Neuronal stem cell (in vitro differentiated cells): ENCODE measurements at regions not wholly inside any gene's neighbourhood (a gene's known extent, or its start where the extent isn't known, plus 50 kb on each side); places are given as distances from the start of the nearest gene placed in this dataset.

Source experiments
- DNase-seq: peaks from one replicate; pipeline ENCODE4 v3.0.0-alpha.2; 2013; ENCODE audit warnings: low spot score
- H2AFZ ChIP-seq: one replicate; pipeline ENCODE4 v1.6.1; 2013; ENCODE audit warnings: mild to moderate bottlenecking, low read length, inconsistent platforms
- H2AK5ac ChIP-seq: 2 replicates; pipeline ENCODE4 v1.6.1; 2013; ENCODE audit warnings: low read depth, mild to moderate bottlenecking, inconsistent platforms, low read length, moderate library complexity, mixed read lengths
- H2BK120ac ChIP-seq: 2 replicates; pipeline ENCODE4 v1.6.1; 2013; ENCODE audit warnings: low read depth, mild to moderate bottlenecking, inconsistent platforms, low read length, moderate library complexity, mixed read lengths
- H2BK12ac ChIP-seq: one replicate; pipeline ENCODE4 v1.6.1; 2013; ENCODE audit warnings: low read length, inconsistent platforms
- H2BK15ac ChIP-seq: 2 replicates; pipeline ENCODE4 v1.6.1; 2013; ENCODE audit warnings: mild to moderate bottlenecking, low read length, inconsistent platforms, mixed read lengths
- H2BK5ac ChIP-seq: one replicate; pipeline ENCODE4 v1.6.1; 2013; ENCODE audit warnings: inconsistent platforms, mild to moderate bottlenecking, low read length, moderate library complexity
- H3K14ac ChIP-seq: one replicate; pipeline ENCODE4 v1.6.1; 2013; ENCODE audit warnings: low read length, inconsistent platforms
- H3K18ac ChIP-seq: 2 replicates; pipeline ENCODE4 v1.6.1; 2013; ENCODE audit warnings: low read length, inconsistent platforms
- H3K23ac ChIP-seq: 2 replicates; pipeline ENCODE4 v1.6.1; 2013; ENCODE audit warnings: low read depth, mild to moderate bottlenecking, mixed read lengths, low read length, inconsistent platforms; ENCODE audit not compliant: poor library complexity
- H3K27ac ChIP-seq: replicated peaks from 3 replicates; pipeline ENCODE4 v1.5.1; 2013; ENCODE audit warnings: low read length, inconsistent platforms
- H3K27me3 ChIP-seq, 3 experiments: 2 replicates each; pipeline ENCODE4 v1.6.1; 2013; ENCODE audit warnings: low read length in 3 of 3, mild to moderate bottlenecking in 2 of 3, inconsistent platforms in 1 of 3, low read depth in 1 of 3, mixed read lengths in 1 of 3, moderate library complexity in 1 of 3; ENCODE audit not compliant: control insufficient read depth in 3 of 3, insufficient read depth in 3 of 3
- H3K36me3 ChIP-seq, 2 donors: replicated peaks in 1 of 2; 2 replicates each; pipeline ENCODE4 v1.6.1; 2013; ENCODE audit warnings: low read length in 2 of 2; ENCODE audit not compliant: control insufficient read depth in 2 of 2, insufficient read depth in 2 of 2
- H3K4ac ChIP-seq: 2 replicates; pipeline ENCODE4 v1.6.1; 2013; ENCODE audit warnings: inconsistent platforms, mild to moderate bottlenecking, low read length, moderate library complexity
- H3K4me1 ChIP-seq, 2 donors: 1 replicate in 1 of 2; 2 replicates in 1 of 2; pipeline ENCODE4 v1.6.1; 2013; ENCODE audit warnings: low read length in 2 of 2, low read depth in 1 of 2; ENCODE audit not compliant: control insufficient read depth in 2 of 2, insufficient read depth in 1 of 2
- H3K4me2 ChIP-seq: one replicate; pipeline ENCODE4 v1.6.1; 2013; ENCODE audit warnings: mild to moderate bottlenecking, low read length, inconsistent platforms; ENCODE audit not compliant: insufficient read depth, poor library complexity, severe bottlenecking
- H3K4me3 ChIP-seq, 2 donors: 2 replicates each; pipeline ENCODE4 v1.5.1; 2013; ENCODE audit warnings: low read length in 2 of 2, mild to moderate bottlenecking in 2 of 2, inconsistent platforms in 1 of 2, moderate library complexity in 1 of 2
- H3K79me1 ChIP-seq: one replicate; pipeline ENCODE4 v1.6.1; 2013; ENCODE audit warnings: low read depth, mild to moderate bottlenecking, inconsistent platforms, low read length, moderate library complexity
- H3K9ac ChIP-seq: one replicate; pipeline ENCODE4 v1.6.1; 2013; ENCODE audit warnings: mild to moderate bottlenecking, low read depth, low read length, inconsistent platforms; ENCODE audit not compliant: poor library complexity
- H3K9me3 ChIP-seq, 2 donors: replicated peaks in 1 of 2; 2 replicates each; pipeline versions ENCODE3 to v1.6.1; 2013; ENCODE audit warnings: low read length in 2 of 2, mild to moderate bottlenecking in 2 of 2, inconsistent platforms in 1 of 2, low read depth in 1 of 2, mixed read lengths in 1 of 2, moderate library complexity in 1 of 2; ENCODE audit not compliant: control insufficient read depth in 2 of 2, insufficient read depth in 1 of 2
- H4K8ac ChIP-seq: one replicate; pipeline ENCODE4 v1.6.1; 2013; ENCODE audit warnings: low read depth, mild to moderate bottlenecking, inconsistent platforms, low read length, moderate library complexity
- H4K91ac ChIP-seq: one replicate; pipeline ENCODE4 v1.6.1; 2013; ENCODE audit warnings: low read length, low read depth, mild to moderate bottlenecking, inconsistent platforms; ENCODE audit not compliant: poor library complexity
- WGBS, 2 donors: extraction: QIAGEN DNeasy Blood & Tissue Kit; methylation state at CpG; one replicate each; pipeline ENCODE4 v1.1.7; 2013; ENCODE audit warnings: missing lambda C conversion rate in 2 of 2, mixed read lengths in 1 of 2; ENCODE audit not compliant: insufficient read length in 2 of 2, insufficient replicate concordance in 1 of 2; ENCODE audit errors: extremely low coverage in 2 of 2; 5-methylcytosine and 5-hydroxymethylcytosine counted together

DNA sequence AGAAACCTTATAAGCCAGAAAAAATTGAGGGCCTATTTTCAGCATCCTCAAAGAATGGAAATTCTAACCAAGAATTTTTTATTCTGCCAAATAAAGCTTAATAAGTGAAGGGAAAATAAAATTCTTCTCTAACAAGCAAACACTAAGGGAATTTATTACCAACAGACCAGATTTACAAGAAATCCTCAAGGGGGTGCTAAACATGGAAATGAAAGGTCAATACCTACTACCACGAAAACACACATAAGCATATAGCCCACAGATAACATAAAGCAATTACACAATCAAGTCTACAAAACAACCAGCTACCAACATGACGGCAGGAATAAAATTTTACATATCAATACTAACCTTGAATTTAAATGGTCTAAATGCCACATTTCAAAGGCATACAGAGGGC, 883.5 kb downstream of the SI start:
- Histone ChIP-seq H2BK15ac (no peak overlapping the region), H3K18ac (no peak overlapping the region), H3K27me3 (no peaks in the 10 kb centered on the region), H2AFZ (no peak overlapping the region), H3K36me3 (no peaks in the 10 kb centered on the region), H3K4me3 (no peak overlapping the region), H3K4me2 (no peak overlapping the region), H3K4ac (no peak overlapping the region), H3K14ac (no peak overlapping the region), H3K27ac (no peak overlapping the region), H4K8ac (no peak overlapping the region), H3K9ac (no peak overlapping the region), H2BK5ac (no peak overlapping the region), H2BK12ac (no peak overlapping the region), H2AK5ac (no peak overlapping the region), H3K23ac (no peak overlapping the region), H4K91ac (no peak overlapping the region), H2BK120ac (no peak overlapping the region), H3K79me1 (no peaks in the 10 kb centered on the region), H3K4me1 (no peaks in the 10 kb centered on the region), H3K9me3 (no peaks in the 10 kb centered on the region)
- no CpG with 5 or more reads among the region's 2 CpGs for WGBS, 2 donors
- no peak for DNase-seq

GRCh38 chr3:164192974-164193373, 885.3 kb downstream of the SI start:
- WGBS, 2 donors: no CpG with 5 or more reads among the region's 4 CpGs
- H3K9ac ChIP-seq: no peak overlapping the region
- no peaks in the 10 kb centered on the region for H3K36me3 ChIP-seq

GRCh38 chr3:164190566-164190965, 887.7 kb downstream of the SI start:
- Histone ChIP-seq H3K36me3 (no peaks in the 10 kb centered on the region), H3K18ac (no peak overlapping the region), H4K91ac (no peak overlapping the region), H3K4ac (no peak overlapping the region), H2AFZ (no peak overlapping the region), H3K4me3 (no peak overlapping the region), H2BK15ac (no peak overlapping the region), H2AK5ac (no peak overlapping the region), H3K27ac (no peak overlapping the region), H3K9ac (no peak overlapping the region), H3K79me1 (no peaks in the 10 kb centered on the region), H3K4me2 (no peak overlapping the region), H4K8ac (no peak overlapping the region), H3K23ac (no peak overlapping the region), H3K4me1 (no peaks in the 10 kb centered on the region), H3K27me3 (no peaks in the 10 kb centered on the region), H3K9me3 (no peaks in the 10 kb centered on the region), H2BK5ac (no peak overlapping the region), H2BK120ac (no peak overlapping the region), H2BK12ac (no peak overlapping the region), H3K14ac (no peak overlapping the region)
- DNase-seq: no peak

More at GRCh38 chr3:164192974-164193373, 885.3 kb downstream of the SI start:
- Histone ChIP-seq H3K18ac (no peak overlapping the region), H2BK12ac (no peak overlapping the region), H3K27me3 (no peaks in the 10 kb centered on the region), H3K4ac (no peak overlapping the region), H3K14ac (peak overlapping the region; percentile 5), H2BK15ac (no peak overlapping the region), H3K4me2 (no peak overlapping the region), H3K23ac (no peak overlapping the region), H3K9me3 (no peaks in the 10 kb centered on the region), H4K91ac (no peak overlapping the region), H3K79me1 (no peaks in the 10 kb centered on the region), H3K4me3 (no peak overlapping the region), H4K8ac (no peak overlapping the region), H3K4me1 (no peaks in the 10 kb centered on the region), H2BK5ac (no peak overlapping the region), H2AFZ (no peak overlapping the region), H2AK5ac (no peak overlapping the region), H3K27ac (no peak overlapping the region), H2BK120ac (no peak overlapping the region)
- DNase-seq: no peak

GRCh38 chr3:164186095-164186494, 892.2 kb downstream of the SI start:
- no peaks in the 10 kb centered on the region for H3K79me1 ChIP-seq

More at GRCh38 chr3:164186095-164186494, 892.2 kb downstream of the SI start:
- H3K4me1 ChIP-seq: no peaks in the 10 kb centered on the region
- no peak overlapping the region for H3K18ac ChIP-seq
- no CpG with 5 or more reads among the region's 3 CpGs for WGBS, 2 donors
- no peak overlapping the region for H3K4me3 ChIP-seq
- H3K14ac ChIP-seq: no peak overlapping the region
- H3K36me3 ChIP-seq: no peaks in the 10 kb centered on the region
- H3K27me3 ChIP-seq: no peaks in the 10 kb centered on the region
- H2BK15ac ChIP-seq: no peak overlapping the region
- H3K9me3 ChIP-seq: peaks cover 0 to 2% of the 10 kb centered on the region in 2 donors
- no peak overlapping the region for H3K23ac ChIP-seq
- no peak overlapping the region for H2AK5ac ChIP-seq
- H3K4me2 ChIP-seq: no peak overlapping the region
- no peak overlapping the region for H2BK120ac ChIP-seq
- H2BK5ac ChIP-seq: no peak overlapping the region
- no peak overlapping the region for H3K9ac ChIP-seq
- H2AFZ ChIP-seq: no peak overlapping the region
- H4K91ac ChIP-seq: no peak overlapping the region
- DNase-seq: no peak
- no peak overlapping the region for H3K4ac ChIP-seq
- no peak overlapping the region for H4K8ac ChIP-seq
- H2BK12ac ChIP-seq: no peak overlapping the region
- H3K27ac ChIP-seq: no peak overlapping the region
